Sigmoid colon (tissue), 4 donors: ENCODE measurements at regions not wholly inside any gene's neighbourhood (a gene's known extent, or its start where the extent isn't known, plus 50 kb on each side); places are given as distances from the start of the nearest gene placed in this dataset.

ENCODE experiments used
- CTCF ChIP-seq, 4 experiments: fragments of 450-650 bp in 3 of 4; fragments of 200-600 bp in 1 of 4; IDR thresholded peaks; one replicate each; pipeline ENCODE4 v1.5.1; 2016 to 2019; ENCODE audit warnings: antibody characterized with exemption in 4 of 4, mild to moderate bottlenecking in 3 of 4, moderate library complexity in 2 of 4
- EP300 ChIP-seq, 4 donors: sonication (generic); formaldehyde crosslinking; IDR thresholded peaks; one replicate each; pipeline ENCODE4 v1.6.1; 2017; ENCODE audit warnings: antibody characterized with exemption in 4 of 4
- POLR2A ChIP-seq, 2 donors: fragments of 450-650 bp; IDR thresholded peaks; one replicate each; pipeline ENCODE4 v1.6.1; 2016; ENCODE audit warnings: antibody characterized with exemption in 2 of 2, mild to moderate bottlenecking in 2 of 2, moderate library complexity in 2 of 2
- POLR2AphosphoS5 ChIP-seq, 4 donors: sonication (generic); formaldehyde crosslinking; IDR thresholded peaks; one replicate each; pipeline ENCODE4 v1.6.1; 2017; ENCODE audit warnings: antibody characterized with exemption in 4 of 4

GRCh38 chr5:174433098-174433497 lies 291.3 kb upstream of the MSX2 start:
- TF ChIP-seq CTCF (IDR thresholded peaks at IDR 0.05): no peak
- no peak for TF ChIP-seq POLR2AphosphoS5 (IDR thresholded peaks at IDR 0.05)
- no peak for TF ChIP-seq POLR2A (IDR thresholded peaks at IDR 0.05)
- TF ChIP-seq EP300 (IDR thresholded peaks at IDR 0.05): no peak
